Calu3 (cell line): ENCODE measurements at regions not wholly inside any gene's neighbourhood (a gene's known extent, or its start where the extent isn't known, plus 50 kb on each side); places are given as distances from the start of the nearest gene placed in this dataset.

Experiments used
- BruUV-seq: library from RNA; stranded (reverse); fragments of 400-500 nt; replicated peaks from 2 replicates; lab custom pipeline; 2021; lab: Mats Ljungman, UMichigan
- CTCF ChIA-PET: fragments of 300-600 bp; sonication (Branson Sonifier 250); formaldehyde crosslinking; loops from one replicate; lab custom pipeline; 2022; ENCODE audit warnings: antibody characterized with exemption; lab: Charles Lee
- DNase-seq: peaks from one replicate; pipeline ENCODE4 v3.0.0; 2022
- H3K27ac Mint-ChIP-seq: one replicate; pipeline ENCODE4 v1.8.0; 2022; ENCODE audit warnings: mixed read lengths; ENCODE audit not compliant: unreplicated experiment
- H3K27me3 Mint-ChIP-seq: one replicate; pipeline ENCODE4 v1.8.0; 2022; ENCODE audit warnings: mixed read lengths; ENCODE audit not compliant: unreplicated experiment
- H3K36me3 Mint-ChIP-seq: one replicate; pipeline ENCODE4 v1.8.0; 2022; ENCODE audit warnings: mild to moderate bottlenecking, moderate library complexity, mixed read lengths; ENCODE audit not compliant: insufficient read depth, unreplicated experiment
- H3K4me1 Mint-ChIP-seq: one replicate; pipeline ENCODE4 v1.8.0; 2022; ENCODE audit warnings: mild to moderate bottlenecking, low read depth, mixed read lengths; ENCODE audit not compliant: unreplicated experiment
- H3K4me3 Mint-ChIP-seq: one replicate; pipeline ENCODE4 v1.8.0; 2022; ENCODE audit warnings: mild to moderate bottlenecking, low read depth, moderate library complexity, mixed read lengths; ENCODE audit not compliant: unreplicated experiment
- H3K9me3 Mint-ChIP-seq: one replicate; pipeline ENCODE4 v1.8.0; 2022; ENCODE audit warnings: low read depth, mixed read lengths; ENCODE audit not compliant: unreplicated experiment
- CTCF ChIP-seq: fragments of 200-600 bp; IDR thresholded peaks from one replicate; pipeline ENCODE4 v1.8.0; 2022; ENCODE audit warnings: antibody characterized with exemption; ENCODE audit not compliant: unreplicated experiment
- intact Hi-C: fragments of 100-400 bp; cut with micrococcal nuclease; formaldehyde crosslinking; loops from one replicate; pipeline ENCODE4 v1.10.0; 2022; ENCODE audit not compliant: unreplicated experiment

DNA sequence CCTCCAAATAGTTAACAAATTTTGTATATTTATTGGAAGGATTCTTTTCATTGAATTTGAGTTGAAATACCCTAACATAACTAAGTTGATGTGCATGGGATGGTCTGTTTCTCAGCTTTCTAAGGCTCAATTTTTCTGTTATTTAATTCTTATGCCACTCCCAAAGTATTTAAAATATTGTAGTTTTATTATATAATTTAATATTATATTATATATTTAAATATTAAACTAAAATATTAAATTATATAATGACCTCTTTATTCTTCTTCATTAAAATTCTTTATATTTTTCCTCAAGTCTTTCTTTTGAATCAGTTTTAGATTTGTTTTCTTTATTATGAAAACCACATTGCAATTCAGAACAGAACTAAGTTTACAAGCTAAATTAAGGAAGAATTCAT, 194.7 kb downstream of the TFAP2B start:
- Mint-ChIP-seq H3K36me3 (no peaks in the 10 kb centered on the region), H3K27ac (no peak overlapping the region), H3K4me1 (no peaks in the 10 kb centered on the region), H3K9me3 (no peaks in the 10 kb centered on the region), H3K27me3 (no peaks in the 10 kb centered on the region), H3K4me3 (no peak overlapping the region)
- no TSS peak for BruUV-seq
- intact Hi-C loops = no loop called here
- no peak for TF ChIP-seq CTCF
- DNase-seq = no peak
- CTCF ChIA-PET = interaction anchor here (1.1 kb wide), 1 partner anchor 22 kb away, joined by 3 read pairs; no protein-coding TSS in a partner anchor

DNA sequence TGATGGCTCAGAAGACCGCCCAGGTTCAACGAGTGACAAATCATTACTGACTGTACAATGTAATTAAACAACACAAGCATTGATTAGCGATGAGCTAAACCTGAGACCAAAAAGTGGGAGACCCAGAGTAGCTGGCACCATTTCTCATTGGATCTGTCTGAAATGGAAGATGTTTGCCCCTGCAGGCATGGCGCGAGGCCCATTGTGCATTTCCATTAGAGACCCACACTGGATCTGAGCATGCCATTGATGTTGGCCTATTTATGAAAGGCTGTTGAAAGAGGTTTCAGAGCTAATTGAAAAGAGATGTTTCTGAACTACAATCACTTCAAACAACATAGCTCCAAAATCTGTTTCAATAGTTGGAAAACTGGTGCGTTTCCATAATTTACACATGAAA, 196.7 kb downstream of the TFAP2B start:
- intact Hi-C loops = no loop called here
- Mint-ChIP-seq H3K36me3 (no peaks in the 10 kb centered on the region), H3K27me3 (no peaks in the 10 kb centered on the region), H3K27ac (no peak overlapping the region), H3K9me3 (no peaks in the 10 kb centered on the region), H3K4me3 (no peak overlapping the region), H3K4me1 (no peaks in the 10 kb centered on the region)
- no peak for TF ChIP-seq CTCF
- DNase-seq = no peak
- no TSS peak for BruUV-seq
- CTCF ChIA-PET = interaction anchor here (1.0 kb wide), 1 partner anchor 531 kb away, joined by 3 read pairs; no protein-coding TSS in a partner anchor

DNA sequence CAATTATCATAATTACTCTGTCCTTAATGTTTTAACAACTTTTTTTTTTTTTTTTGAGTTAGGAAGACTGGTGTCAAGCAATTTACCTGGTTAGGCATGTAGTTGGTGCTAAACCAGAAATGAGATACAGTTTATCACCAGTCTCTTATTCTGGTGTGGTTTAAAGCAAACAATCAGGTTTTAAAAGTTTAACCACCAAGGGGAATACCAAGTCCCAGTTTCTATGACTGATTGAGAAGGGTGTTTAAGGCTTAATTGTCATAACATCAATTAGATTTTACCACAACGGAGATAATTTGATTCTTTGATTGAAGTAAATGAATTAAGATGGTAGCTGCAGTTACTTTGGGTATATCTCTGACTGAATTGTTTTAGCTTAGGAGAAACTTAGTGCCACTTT, 197.8 kb downstream of the TFAP2B start:
- DNase-seq = no peak
- H3K36me3 Mint-ChIP-seq = no peaks in the 10 kb centered on the region
- H3K27me3 Mint-ChIP-seq = no peaks in the 10 kb centered on the region
- CTCF ChIA-PET = interaction anchor here (1.0 kb wide), 1 partner anchor 530 kb away, joined by 3 read pairs; no protein-coding TSS in a partner anchor
- H3K4me3 Mint-ChIP-seq = no peak overlapping the region
- no peak for TF ChIP-seq CTCF
- no peaks in the 10 kb centered on the region for H3K9me3 Mint-ChIP-seq
- no peaks in the 10 kb centered on the region for H3K4me1 Mint-ChIP-seq
- H3K27ac Mint-ChIP-seq = no peak overlapping the region
- intact Hi-C loops = no loop called here
- no TSS peak for BruUV-seq

GRCh38 chr6:51019806-51020205, 201.1 kb downstream of the TFAP2B start:
- TF ChIP-seq CTCF = no peak
- no TSS peak for BruUV-seq
- H3K4me1 Mint-ChIP-seq = no peaks in the 10 kb centered on the region
- H3K27ac Mint-ChIP-seq = no peak overlapping the region
- CTCF ChIA-PET = interaction anchor here (0.5 kb wide), 1 partner anchor 1670 kb away, joined by 7 read pairs; no protein-coding TSS in a partner anchor
- no peak for DNase-seq
- H3K27me3 Mint-ChIP-seq = no peaks in the 10 kb centered on the region
- H3K36me3 Mint-ChIP-seq = no peaks in the 10 kb centered on the region
- no peak overlapping the region for H3K4me3 Mint-ChIP-seq
- intact Hi-C loops = loop anchor here (10.0 kb wide), 1 partner anchor 205 kb away; the partner anchor contains the start of gene TFAP2B
- H3K9me3 Mint-ChIP-seq = no peaks in the 10 kb centered on the region
